Lung microvascular endothelial cell (primary cell): ENCODE measurements at regions not wholly inside any gene's neighbourhood (a gene's known extent, or its start where the extent isn't known, plus 50 kb on each side); places are given as distances from the start of the nearest gene placed in this dataset.
"Not testable (repeated sequence)": the region's sequence is repeated elsewhere in the genome, so short reads cannot be mapped to it uniquely, and the experiment has no call there.

Experiments used
- DNase-seq, 2 donors: peaks; one replicate each; pipeline versions ENCODE4 v3.0.0 to v3.0.0-alpha.2; 2010; ENCODE audit warnings: low read depth in 2 of 2

DNA sequence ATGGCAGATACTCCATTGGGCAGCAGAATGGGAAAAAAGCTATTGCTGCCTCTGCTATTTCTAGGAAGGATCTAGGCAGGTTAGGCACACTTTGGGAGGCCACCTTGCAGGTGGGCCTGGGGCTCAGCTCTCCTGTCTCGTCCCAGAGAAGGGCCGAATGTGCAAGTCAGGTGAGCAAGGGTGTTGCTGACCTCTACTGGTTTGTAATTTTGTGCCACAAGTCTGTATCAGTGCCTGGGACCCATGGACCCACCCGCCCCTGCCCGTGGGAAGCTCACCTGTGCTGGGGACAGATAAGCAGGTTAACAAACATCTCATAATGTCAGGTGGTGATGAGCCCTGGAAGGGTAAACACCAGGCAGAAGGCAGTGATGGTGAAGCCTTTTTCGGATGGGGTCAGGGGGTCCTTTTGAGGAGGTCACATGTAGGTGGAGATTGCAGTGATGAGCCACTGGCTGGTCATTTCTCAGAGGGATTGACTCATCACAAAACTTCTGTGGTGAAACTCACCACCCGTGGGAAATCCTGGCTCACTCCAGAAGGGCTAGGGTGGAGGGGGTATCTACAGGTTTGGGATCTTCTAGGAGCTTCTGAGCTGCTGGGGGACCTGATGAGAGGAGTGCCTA, 161.3 kb downstream of the KLF13 start:
- peak in 1 of 2 donors; percentile 31 for DNase-seq

DNA sequence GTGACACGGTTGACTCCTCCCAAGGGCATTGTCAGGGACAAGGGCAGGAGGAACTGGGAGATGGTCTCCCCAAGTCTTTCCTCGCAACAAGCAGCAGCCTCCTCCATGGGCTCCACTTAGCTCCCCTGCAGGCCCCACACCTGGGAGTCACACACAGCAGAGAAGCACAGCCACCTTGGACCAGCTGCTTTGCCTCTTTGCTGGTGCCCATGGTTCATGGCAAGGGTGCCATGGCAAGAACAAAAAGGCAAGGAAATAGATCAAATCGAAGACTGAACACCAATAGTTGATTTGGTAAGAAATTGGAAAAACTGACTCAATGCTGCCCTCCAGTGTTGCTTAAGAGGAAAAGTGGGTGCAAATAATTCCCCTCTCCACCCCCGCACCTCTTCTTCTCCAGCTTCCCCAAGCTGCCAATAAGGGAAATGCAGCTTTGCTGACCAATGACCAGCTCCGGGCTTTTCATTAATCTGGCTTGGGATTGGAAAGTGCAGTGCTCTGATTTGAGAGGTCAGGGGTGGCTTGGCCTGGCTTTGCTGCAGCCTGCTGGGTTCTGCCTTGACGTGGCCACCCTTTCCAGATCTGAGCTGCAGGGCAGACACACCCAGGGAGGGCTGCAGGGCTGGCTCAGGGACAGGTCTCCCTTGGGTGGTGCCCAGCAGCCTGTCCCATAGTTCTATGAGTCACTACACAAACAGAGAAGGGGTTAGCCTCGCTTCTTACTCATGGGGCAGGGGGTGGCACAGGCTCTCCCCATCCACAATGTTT, 162.0 kb downstream of the KLF13 start:
- peak; percentile 88 to 91 for DNase-seq

DNA sequence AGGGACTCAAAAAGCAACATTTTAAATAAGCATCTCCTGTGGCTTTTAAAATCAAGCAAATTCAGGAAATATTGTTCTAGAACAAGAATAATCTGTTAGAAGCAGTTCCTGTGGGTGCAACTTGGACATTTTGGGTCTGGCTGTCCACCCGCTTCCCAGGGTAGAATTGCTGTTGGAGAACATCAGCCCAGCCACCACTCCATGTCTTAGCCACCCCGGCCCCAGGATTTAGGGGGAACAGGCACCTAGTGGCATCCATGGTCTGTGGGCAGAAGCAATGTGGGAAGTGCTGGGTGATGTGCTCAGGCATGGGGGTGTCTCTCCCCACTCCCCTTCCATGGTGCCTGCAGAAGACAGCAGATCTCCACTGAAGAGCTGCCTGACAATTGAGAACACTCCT, 162.6 kb downstream of the KLF13 start:
- DNase-seq = no peak

DNA sequence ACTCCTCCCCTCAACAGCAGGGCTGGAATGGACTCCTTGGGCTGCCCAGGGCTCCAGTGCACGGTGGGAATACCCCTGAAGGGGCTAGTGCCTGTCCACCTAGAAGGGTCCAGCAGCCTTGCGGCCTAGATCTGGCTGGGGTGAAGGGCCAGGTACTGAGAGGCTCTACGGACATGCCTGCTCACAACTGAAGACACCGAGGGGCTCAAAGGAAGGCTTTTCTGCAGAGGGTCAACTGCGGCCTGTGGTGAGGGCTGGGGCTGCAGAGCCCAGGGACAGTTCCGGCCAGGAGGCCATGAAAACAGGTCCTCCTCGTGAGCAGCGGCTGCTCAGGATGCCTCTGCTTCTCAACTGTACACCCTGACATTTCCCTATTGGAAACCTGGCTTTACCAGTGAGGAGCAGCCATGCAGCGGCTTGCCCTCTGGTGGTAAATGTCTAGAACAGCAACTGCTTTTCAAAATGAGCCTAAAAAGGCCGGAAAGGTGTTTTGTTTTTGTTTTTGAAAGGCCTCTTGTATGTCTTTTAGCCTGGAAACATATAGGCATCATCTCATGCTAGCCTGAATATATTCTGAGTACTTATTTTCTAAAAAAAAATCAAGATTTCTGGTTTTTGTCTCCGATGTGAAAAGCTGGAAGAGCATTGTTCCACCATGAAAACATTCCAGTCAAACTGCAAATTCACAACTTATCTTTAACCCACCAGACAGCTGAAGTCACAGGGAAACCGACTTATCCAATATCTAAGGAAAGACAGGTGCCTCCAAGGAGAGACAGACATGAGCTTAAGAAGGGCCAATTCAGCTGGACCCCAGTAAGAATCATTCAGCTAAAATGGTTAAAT, 163.4 kb downstream of the KLF13 start:
- DNase-seq = peak; percentile 64 to 73

DNA sequence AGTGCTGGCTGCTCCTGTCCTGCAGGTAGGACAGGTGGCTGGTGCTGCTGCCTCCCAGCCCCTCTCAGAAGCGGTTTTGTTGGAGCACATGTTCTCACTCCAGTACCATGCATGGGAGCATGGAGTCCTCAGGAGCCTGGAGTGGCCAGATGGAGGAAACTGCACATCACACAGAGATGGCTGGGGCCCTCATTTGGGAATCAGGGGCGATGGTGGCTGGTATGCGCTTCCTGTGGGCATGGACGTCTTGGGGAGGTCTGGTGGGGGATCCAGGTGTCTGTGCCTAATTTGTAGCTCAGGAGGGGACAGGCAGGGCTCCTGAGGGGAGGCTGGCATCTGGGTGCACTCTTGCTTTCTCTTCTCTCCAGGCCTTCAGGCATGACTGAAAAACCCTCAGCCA, 168.2 kb downstream of the KLF13 start:
- DNase-seq = no peak

DNA sequence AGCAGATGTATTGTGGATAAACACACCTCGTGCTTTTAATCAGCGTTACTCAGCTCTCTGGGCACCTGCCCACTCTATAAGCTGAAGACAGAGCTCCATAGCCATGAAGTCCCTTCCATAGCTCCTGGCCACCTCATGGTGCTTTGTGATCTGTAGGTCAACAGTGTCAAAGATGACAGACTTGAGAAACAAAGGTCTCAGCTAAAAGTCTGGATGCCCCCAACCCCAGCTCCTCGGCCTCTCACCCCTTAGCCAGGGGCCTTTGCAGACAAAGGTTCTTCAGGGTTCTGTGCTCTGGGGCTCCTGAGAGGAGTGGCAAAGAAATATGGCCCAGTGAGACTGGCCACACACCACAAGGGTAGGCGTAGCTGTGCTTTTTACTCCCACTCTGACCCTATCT, 168.6 kb downstream of the KLF13 start:
- no peak for DNase-seq

DNA sequence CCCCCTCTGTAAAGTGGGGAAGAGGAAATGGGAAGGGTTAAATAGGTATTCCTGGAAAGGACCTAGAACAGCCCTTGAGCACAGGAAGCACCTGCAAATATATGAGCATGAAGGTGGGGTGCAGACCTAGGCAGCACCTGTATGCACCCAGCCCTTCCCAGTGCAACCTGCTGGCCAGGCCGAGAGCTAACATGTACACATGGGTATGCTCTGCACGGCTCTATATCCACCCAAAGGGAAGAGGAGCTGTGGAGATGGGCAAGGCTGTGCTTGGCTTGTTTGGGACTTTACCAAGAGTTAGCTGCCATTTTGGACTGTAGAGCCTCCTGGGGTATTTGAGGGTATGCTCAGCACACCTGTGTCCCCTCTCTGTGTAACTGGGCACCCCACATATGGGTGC, 171.2 kb downstream of the KLF13 start:
- DNase-seq = no peak

DNA sequence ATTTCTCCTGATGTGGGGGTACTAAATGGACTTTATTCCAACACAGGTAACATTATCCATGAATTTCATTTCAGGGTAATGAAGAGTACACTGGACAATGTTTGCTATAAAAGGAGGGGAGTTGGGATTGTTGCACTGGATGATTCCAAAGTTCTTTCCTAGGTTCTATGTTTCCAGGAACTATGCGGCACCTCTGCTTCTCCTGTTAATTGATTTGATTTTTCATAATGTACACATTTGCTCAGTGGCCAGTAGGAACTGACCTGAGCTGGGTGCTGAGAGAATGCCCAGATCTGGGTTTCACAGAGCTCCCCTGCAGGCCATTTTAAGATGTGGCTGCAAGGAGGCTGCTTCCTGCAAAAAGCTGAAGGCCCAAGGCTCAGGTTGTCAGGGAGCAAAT, 171.7 kb downstream of the KLF13 start:
- DNase-seq = no peak

DNA sequence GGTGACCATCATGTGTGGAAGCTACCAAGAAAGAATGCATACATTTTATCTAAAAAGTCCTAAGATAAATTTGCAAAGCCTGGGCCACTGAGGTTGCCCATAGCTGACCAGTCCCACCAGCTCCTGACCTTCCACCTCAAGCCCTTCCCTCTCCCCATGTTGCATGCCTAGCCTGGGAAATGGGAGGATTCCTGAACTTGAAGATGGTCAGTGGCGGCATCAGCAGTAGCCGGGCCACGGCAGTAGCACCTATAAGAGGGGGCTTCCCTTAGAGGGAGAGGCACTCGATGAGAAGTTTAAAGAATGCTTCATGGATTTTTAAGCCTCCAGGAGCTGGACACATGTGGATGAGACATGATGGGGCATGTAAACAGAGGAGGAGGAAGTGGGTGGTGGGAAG, 172.1 kb downstream of the KLF13 start:
- no peak for DNase-seq

DNA sequence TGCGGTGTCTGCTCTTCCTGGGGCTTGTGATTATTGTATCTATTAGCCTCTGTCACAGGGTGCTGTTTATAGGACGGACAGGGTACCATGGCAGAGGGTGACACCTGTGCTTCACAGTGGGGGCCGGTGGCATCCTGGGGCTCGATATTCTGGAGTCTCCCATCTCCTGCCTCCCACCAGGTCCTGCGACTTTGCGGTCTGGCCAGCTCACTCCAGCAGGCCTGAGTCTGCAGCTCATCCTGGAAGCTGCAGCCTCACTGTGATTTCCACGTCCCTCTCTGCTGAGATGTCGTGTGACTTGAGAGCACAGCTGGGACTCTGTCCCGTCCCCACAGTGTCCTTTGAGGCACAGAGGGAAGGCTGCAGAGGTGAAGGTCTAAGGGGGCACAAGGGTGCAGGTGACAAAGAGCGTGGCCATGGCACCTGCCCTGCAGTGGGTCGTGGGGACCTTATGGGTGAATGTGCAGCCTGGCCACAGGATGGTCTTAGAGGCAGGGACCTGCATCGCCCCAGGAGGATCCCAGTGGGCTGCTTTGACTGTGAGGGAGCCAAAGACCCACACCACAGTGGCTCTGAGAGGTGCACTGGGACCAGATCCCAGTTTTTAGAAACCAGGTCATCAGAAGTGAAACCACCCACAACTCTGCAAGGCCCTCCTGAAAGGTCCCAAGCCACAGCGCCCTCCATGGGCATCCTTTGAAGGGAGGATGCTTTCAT, 172.8 kb downstream of the KLF13 start:
- no peak for DNase-seq

DNA sequence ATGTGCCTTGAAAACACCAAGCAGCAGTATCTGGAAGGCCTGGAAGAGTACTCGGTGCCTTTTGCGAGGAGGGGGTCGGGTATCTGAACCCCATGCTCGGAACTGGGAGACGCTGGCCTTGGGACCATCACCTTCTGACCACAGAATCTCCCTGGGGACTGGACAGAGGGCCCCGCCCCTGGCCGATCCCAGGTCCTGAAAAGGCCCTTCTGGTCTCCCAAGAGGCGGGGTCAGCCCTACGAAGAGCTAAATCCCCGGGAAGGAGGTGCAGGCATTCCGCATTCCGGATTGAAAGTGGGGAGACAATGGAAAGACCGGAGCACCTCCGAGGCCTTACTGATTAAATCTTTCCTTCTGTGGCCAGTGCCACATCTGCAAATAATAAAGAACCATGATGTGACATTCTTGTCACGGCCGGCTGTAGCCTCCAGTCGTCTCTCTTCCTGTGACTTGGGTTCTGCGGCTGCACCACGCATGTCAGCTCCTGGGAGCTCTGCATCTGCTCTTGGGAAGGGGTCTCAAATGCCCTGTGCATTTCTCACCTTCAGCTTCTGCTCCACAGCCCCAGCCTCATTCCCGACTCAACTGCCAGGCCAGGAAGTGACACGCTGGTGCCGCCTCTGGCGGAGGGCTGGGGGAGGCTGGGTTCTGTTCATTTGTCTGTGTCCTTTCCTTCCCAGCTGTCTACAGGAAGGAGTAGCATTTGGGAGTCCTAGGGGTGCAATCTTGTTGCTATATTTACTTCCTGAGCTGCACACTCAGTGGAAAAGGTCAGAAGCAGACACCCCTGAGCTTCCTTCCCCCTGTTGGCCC, 173.5 kb downstream of the KLF13 start:
- DNase-seq = peak; percentile 17 to 23

DNA sequence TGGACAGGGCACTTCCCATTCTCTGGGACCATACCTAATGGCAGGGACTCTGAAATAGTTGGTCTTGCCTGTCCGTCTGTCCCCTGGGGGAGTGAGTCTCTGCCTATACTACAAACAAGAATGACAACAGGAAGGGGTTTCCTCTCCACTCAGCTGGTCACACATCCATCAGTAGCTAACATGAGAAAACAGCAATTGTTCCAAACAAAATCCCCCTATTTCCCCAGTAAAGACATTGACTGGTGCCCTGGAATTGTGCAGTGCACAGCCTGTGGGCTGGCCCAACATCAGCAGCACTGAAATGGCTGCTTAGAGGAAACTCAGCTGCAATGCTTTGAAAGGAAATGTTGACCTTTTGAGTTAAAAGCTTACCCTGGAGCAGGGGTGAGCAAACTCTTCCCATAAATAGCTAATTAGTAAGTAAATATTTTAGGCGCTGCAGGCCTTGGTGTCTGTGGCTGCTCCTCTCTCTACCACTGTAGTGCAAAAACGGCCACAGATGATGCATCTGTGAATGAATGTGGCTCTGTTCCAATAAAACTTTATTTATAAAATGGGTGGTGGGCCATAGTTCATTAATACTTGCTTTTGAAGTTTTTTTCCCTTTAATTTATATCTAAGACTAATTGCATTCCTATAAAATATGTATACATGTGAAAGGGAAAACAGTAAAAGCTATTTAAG, 174.3 kb downstream of the KLF13 start:
- peak; percentile 17 to 40 for DNase-seq

DNA sequence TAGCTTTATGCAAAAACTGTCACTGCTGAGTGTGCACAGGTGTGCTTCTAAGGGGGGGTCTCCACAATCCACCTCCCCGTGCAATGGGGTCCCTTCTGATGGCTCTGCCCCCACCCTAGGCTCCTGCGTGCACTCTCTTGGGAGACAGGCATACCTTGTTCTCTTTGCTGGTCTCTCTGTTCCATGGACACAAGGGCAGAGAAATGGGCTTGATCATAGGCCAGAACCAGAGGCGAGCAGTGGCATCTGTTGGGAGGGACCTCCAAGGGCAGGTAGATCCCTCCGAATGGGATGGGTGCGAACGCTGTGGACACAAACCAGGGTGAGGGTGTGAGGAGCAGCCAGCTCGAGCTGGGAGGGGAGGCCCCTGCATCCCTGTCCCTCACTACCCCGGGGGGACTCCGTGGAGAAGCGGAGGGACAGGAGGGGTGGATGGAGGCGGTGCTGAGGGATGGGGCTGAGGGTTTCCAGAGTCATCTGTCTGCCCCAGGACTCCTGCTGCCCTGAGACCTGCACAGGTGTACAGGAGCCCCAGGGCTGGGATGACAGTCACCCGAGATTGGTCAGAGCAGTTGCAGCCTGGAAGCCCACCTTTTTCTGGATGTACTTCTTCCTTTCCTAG, 175.0 kb downstream of the KLF13 start:
- DNase-seq = no peak

DNA sequence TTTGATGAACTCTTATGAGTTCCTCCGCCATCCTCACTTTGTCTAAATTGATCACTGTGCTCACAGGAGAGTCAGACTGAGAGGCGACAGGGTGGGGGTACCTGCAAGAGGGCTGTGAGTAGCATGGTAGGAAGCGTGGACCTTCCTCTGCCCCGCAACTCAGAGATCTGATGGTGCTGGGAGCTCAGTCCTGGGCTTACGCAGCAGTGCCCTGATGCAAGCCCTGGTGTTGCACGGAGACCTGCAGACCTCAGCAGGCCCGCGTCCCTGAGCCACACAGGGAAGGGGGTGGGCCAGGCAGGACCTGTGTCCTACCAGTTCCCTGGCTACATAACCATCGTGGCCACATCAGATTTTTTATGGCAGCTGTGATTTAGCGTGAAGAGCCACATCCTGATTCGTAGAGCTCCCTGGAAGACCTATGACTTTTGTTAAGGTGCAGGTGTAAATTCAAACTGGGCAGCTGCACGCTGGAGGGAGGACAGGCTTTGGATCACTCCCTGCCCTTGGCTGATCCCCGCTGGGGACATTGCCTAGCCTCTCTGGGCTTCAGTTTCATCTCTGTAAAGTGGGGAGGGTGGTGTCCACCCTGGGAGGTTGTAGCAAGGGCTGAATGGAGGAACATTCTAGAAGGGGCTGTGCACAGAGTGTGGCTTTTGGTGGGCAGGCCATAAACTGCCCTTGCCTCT, 176.1 kb downstream of the KLF13 start:
- DNase-seq = no peak

DNA sequence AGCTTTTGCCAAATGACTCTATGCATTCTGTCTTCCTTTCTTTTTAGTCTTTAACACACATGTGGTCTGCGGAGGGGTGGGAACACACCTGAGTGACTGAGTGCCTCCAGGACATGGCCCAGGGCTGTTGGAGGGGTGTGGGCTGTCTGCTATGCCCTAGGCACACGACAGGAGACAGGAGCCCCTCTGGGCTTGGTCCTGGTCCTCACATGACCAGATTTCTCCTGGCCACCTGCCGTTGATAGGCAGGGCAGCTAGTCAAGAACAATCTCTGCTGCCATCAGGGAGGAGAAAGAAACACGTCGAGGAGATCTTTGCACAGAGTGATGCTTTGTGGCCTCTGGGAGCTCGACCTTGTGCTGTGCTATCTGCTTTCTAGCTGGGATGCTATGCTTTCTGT, 176.6 kb downstream of the KLF13 start:
- no peak for DNase-seq

DNA sequence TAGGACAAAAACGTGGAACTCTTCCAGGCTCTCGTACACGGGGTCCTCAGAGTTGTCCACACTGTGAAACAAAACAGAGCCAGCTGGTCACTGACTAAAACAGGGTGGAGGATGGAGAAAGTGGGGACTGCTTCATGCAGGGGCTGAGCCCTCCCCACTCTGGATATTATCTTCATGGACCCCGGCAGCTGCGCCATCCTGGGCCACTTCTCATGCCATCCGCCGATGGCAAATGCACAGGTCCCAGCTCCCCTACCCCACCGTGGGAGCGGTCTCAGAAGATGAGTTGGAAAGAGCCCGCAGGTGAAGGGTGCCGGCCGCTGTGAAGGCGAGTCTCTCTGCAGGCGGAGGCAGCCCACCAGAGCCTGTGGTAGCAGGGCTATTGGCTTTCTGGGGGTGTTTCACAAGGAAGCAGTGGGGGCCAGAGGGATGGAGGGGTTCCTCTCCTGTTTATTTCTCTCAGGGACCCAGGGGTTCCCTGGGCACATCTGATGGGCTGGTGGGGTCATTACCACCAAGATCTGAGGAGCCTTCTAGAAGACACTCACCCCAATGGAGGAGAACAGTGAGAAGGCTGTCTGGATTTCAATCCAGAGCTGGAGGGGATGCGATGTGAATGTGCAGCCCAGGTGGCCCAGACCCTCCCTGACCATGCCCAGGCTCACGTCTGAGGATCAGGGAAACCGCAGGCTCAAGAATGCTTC, 177.3 kb downstream of the KLF13 start:
- DNase-seq = no peak

DNA sequence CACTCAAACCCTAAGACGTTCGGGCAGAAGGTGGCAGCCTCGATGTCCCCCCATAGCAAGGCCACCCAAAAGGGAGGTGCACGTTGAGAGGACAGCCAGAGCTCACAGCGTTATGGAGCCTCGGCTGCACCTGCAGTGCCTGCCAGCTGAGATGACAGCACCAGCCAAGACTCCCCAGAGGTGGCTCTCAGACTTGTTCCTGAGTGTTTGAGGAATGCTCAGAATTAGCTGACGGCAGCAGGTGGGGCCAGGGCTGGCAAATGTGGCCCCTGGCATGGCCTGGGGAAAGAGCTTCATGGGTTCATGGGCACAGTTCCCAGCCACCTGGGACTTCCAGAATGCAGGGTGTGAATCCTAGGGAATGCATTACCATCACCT, 177.8 kb downstream of the KLF13 start:
- DNase-seq = no peak

DNA sequence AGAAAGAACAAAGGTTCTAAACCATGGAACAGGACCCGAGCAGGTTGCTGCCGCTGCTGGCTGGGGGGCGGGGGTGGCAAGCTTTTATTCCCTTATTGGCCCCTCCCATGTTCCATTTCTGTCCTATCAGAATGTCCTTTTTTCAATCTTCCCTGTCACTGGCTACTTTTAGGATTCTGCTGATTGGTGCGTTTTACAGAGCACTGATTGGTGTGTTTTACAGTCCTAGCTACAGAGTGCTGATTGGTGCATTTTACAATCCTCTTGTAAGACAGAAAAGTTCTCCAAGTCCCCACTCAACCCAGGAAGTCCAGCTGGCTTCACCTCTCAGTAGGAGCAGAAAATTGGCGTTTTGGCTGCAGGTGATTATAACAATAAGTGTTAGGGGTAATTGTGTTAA, 180.9 kb downstream of the KLF13 start:
- not testable (repeated sequence) for DNase-seq

DNA sequence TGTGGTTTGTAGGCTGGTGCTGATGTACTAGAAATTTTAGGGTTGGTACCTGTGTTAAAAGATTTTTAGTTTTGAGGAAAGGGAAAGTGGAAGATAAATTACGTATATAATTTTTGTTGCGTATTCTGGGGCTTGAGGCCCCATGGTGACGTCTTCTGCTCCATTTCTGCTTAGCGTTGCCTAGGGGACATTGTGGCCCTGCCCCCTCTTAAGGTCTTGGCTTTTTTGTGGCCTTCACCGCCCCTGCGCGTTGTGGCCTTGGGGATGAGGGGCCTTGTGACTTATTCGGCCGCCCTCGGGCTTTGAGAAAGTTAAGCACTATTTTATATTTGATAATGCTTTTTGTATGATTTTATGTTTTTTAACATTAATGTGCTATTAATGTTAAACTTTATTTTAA, 182.0 kb downstream of the KLF13 start:
- no peak for DNase-seq
